MM.1S (cell line): ENCODE measurements at regions not wholly inside any gene's neighbourhood (a gene's known extent, or its start where the extent isn't known, plus 50 kb on each side); places are given as distances from the start of the nearest gene placed in this dataset.

Experiments used
- DNase-seq: peaks from one replicate; pipeline ENCODE4 v3.0.0-alpha.2; 2015
- H2AFZ ChIP-seq: fragments of 300-600 bp; sonication (generic); 2 replicates; pipeline ENCODE4 v1.6.0; 2016; ENCODE audit warnings: antibody characterized with exemption, low read length
- H3F3A ChIP-seq: fragments of 300-600 bp; sonication (generic); 2 replicates; pipeline ENCODE4 v1.6.1; 2016; ENCODE audit warnings: mild to moderate bottlenecking, antibody characterized with exemption, low read length, moderate library complexity, mixed read lengths; ENCODE audit not compliant: insufficient read depth
- H3K27ac ChIP-seq: fragments of 300-600 bp; sonication (generic); 2 replicates; pipeline ENCODE4 v1.5.1; 2016; ENCODE audit warnings: mild to moderate bottlenecking, low read length
- H3K27me3 ChIP-seq: fragments of 300-600 bp; sonication (generic); replicated peaks from 2 replicates; pipeline ENCODE4 v1.6.0; 2016; ENCODE audit warnings: low read length; ENCODE audit not compliant: insufficient read depth
- H3K36me3 ChIP-seq: fragments of 300-600 bp; sonication (generic); replicated peaks from 2 replicates; pipeline ENCODE4 v1.6.1; 2016; ENCODE audit warnings: mild to moderate bottlenecking, low read length, mixed read lengths; ENCODE audit not compliant: insufficient read depth
- H3K4me1 ChIP-seq: fragments of 300-600 bp; sonication (generic); 2 replicates; pipeline ENCODE4 v1.6.1; 2016; ENCODE audit warnings: low read length, mixed read lengths
- H3K4me2 ChIP-seq: fragments of 300-600 bp; sonication (generic); 2 replicates; pipeline ENCODE4 v1.6.0; 2016; ENCODE audit warnings: low read depth, low read length
- H3K4me3 ChIP-seq: fragments of 300-600 bp; sonication (generic); 2 replicates; pipeline ENCODE4 v1.5.1; 2016; ENCODE audit warnings: low read length, mixed read lengths
- H3K79me2 ChIP-seq: fragments of 300-600 bp; sonication (generic); 2 replicates; pipeline ENCODE4 v1.6.1; 2016; ENCODE audit warnings: mixed run types, low read length, mixed read lengths
- H3K9ac ChIP-seq: fragments of 300-600 bp; sonication (generic); 2 replicates; pipeline ENCODE4 v1.6.1; 2016; ENCODE audit warnings: low read length, mixed read lengths
- H3K9me2 ChIP-seq: fragments of 300-600 bp; sonication (generic); replicated peaks from 2 replicates; pipeline ENCODE4 v1.6.1; 2016; ENCODE audit warnings: mild to moderate bottlenecking, low read length, mixed read lengths; ENCODE audit not compliant: insufficient read depth
- H3K9me3 ChIP-seq: fragments of 300-600 bp; sonication (generic); replicated peaks from 2 replicates; pipeline ENCODE4 v1.6.1; 2016; ENCODE audit warnings: mild to moderate bottlenecking, low read length, mixed read lengths; ENCODE audit not compliant: insufficient read depth
- H4K20me1 ChIP-seq: fragments of 300-600 bp; sonication (generic); 2 replicates; pipeline ENCODE4 v1.6.1; 2016; ENCODE audit warnings: mild to moderate bottlenecking, low read length, moderate library complexity, mixed read lengths; ENCODE audit not compliant: insufficient read depth
- EZH2 ChIP-seq: fragments of 300-600 bp; sonication (generic); optimal IDR thresholded peaks from 2 replicates; pipeline ENCODE3; 2017; ENCODE audit warnings: low read depth, mild to moderate bottlenecking, antibody characterized with exemption, low read length, mixed read lengths
- EZH2phosphoT487 ChIP-seq: fragments of 300-600 bp; sonication (generic); IDR thresholded peaks from 2 replicates; pipeline ENCODE4 v1.6.1; 2018; ENCODE audit warnings: antibody characterized with exemption, low read length
- TF ChIP-seq, protein P1 (sequence below): fragments of 300-600 bp; sonication (generic); IDR thresholded peaks from 2 replicates; pipeline ENCODE4 v1.5.1; 2016; ENCODE audit warnings: antibody characterized with exemption, low read length, mixed read lengths

DNA sequence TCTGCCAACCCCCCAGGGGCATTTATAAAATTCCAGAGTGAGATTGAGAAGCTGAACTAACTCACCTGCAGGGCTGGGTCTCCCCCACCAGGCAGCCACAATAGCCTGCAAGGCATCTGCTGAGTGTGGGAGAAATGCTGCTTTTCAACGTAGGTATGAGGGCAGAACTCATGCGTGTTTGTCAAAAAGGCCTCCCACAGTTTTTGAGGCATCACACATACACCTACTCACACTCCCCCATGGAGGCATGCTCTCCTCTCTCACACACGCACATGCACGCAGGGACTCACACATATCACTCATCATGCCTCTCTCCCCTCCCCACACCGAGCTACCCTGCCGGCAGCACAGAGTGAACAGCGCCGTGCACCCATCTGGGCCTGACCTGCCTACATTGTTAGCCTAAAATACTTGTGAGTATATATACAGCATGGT is 390.5 kb downstream of the FGF9 start:
- no peak overlapping the region for H3K9ac ChIP-seq
- H3K9me2 ChIP-seq, result no peaks in the 10 kb centered on the region
- H3K9me3 ChIP-seq, result no peaks in the 10 kb centered on the region
- H3K27ac ChIP-seq, result no peak overlapping the region
- H3F3A ChIP-seq, result no peaks in the 10 kb centered on the region
- H3K36me3 ChIP-seq, result no peaks in the 10 kb centered on the region
- H3K79me2 ChIP-seq, result no peaks in the 10 kb centered on the region
- TF ChIP-seq EZH2 (no peak), EZH2phosphoT487 (no peak)
- TF ChIP-seq, protein P1, sequence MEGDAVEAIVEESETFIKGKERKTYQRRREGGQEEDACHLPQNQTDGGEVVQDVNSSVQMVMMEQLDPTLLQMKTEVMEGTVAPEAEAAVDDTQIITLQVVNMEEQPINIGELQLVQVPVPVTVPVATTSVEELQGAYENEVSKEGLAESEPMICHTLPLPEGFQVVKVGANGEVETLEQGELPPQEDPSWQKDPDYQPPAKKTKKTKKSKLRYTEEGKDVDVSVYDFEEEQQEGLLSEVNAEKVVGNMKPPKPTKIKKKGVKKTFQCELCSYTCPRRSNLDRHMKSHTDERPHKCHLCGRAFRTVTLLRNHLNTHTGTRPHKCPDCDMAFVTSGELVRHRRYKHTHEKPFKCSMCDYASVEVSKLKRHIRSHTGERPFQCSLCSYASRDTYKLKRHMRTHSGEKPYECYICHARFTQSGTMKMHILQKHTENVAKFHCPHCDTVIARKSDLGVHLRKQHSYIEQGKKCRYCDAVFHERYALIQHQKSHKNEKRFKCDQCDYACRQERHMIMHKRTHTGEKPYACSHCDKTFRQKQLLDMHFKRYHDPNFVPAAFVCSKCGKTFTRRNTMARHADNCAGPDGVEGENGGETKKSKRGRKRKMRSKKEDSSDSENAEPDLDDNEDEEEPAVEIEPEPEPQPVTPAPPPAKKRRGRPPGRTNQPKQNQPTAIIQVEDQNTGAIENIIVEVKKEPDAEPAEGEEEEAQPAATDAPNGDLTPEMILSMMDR, result no peak
- H3K4me1 ChIP-seq, result peaks cover 8% of the 10 kb centered on the region; the same call in 1 of the 2 replicates
- H3K4me3 ChIP-seq, result no peak overlapping the region
- H3K27me3 ChIP-seq, result no peaks in the 10 kb centered on the region
- DNase-seq, result no peak
- no peaks in the 10 kb centered on the region for H4K20me1 ChIP-seq
- no peak overlapping the region for H2AFZ ChIP-seq
- no peak overlapping the region for H3K4me2 ChIP-seq

DNA sequence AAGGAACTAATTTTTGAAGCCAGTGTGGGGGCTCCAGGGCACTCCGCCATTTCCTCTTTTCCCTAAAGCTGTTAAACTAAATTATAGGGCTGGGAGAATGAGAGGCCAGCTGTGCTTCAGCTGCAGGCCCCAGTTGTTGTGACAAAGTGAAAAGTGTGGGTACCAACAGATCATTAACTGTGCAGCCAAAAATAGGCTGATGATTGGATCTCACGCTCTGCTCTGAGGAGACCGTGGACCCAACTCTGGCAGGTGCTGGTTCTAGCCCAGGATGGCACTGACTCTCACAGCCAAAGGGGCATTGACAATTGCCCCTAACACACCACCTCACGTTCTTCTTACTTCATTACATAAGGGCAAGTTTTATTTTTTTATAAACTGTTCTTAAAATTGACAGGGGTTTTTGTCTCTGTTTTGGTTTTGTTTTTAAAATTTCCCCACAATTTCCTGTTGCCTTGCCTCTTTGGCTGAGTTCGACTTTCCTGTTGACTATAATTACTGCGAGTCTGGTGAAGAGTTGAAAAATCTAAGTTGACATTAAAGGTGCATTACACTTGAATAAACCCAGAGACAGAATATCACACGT is 391.0 kb downstream of the FGF9 start:
- H3F3A ChIP-seq, result no peaks in the 10 kb centered on the region
- peaks cover 8% of the 10 kb centered on the region; the same call in 1 of the 2 replicates for H3K4me1 ChIP-seq
- H4K20me1 ChIP-seq, result no peaks in the 10 kb centered on the region
- no peak overlapping the region for H3K27ac ChIP-seq
- H3K9ac ChIP-seq, result no peak overlapping the region
- peak; percentile 36 for DNase-seq
- H3K4me2 ChIP-seq, result peak overlapping the region; percentile 39; the same call in 1 of the 2 replicates
- H3K9me3 ChIP-seq, result no peaks in the 10 kb centered on the region
- no peak for TF ChIP-seq EZH2
- TF ChIP-seq, protein P1, result no peak
- TF ChIP-seq EZH2phosphoT487, result no peak
- H3K79me2 ChIP-seq, result no peaks in the 10 kb centered on the region
- H3K36me3 ChIP-seq, result no peaks in the 10 kb centered on the region
- H3K9me2 ChIP-seq, result no peaks in the 10 kb centered on the region
- no peak overlapping the region for H3K4me3 ChIP-seq
- peak overlapping the region; percentile 42; the same call in 1 of the 2 replicates for H2AFZ ChIP-seq
- H3K27me3 ChIP-seq, result no peaks in the 10 kb centered on the region

DNA sequence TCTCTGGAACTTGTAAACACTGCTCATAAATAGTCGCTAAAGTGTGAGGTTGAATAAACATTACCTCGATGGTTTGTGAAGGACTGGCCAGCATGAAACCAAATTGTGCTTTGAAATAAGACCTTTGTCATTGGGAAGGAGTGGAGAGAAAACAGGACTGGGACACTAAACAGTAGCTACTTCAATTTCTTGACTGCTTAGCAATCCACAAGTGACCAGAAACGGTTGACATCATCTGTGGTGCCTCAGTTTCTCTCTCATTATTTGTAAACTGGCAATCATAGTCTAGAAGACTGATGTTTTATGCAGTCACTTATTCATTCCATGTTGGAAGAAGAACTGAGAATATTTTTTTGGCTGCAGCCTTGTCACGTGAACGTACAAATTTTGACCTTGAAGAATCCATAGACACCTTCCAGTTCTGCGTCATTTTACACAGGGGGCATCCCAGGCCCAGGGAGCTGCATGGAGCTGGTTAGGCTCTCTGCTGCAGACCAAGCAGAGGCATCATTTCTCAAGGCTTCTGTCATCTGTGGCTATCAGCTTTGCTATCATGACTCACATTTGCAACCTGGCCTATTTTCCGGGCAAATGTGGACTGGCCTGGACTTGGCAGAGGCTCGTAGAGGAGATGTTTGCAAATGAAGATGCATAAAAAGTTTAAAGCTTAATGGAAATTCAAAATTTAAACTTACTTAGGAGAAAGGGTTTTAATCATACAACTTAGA is 391.8 kb downstream of the FGF9 start:
- Histone ChIP-seq H3K9me2 (no peaks in the 10 kb centered on the region), H3K27me3 (no peaks in the 10 kb centered on the region), H3K4me1 (peaks cover 8% of the 10 kb centered on the region; the same call in 1 of the 2 replicates), H3K9me3 (no peaks in the 10 kb centered on the region), H3F3A (no peaks in the 10 kb centered on the region), H3K36me3 (no peaks in the 10 kb centered on the region), H3K9ac (no peak overlapping the region), H4K20me1 (no peaks in the 10 kb centered on the region), H3K27ac (no peak overlapping the region), H3K4me2 (peak overlapping the region; percentile 39; the same call in 1 of the 2 replicates), H3K79me2 (no peaks in the 10 kb centered on the region), H3K4me3 (no peak overlapping the region), H2AFZ (no peak overlapping the region)
- no peak for TF ChIP-seq EZH2
- TF ChIP-seq, protein P1, result no peak
- no peak for TF ChIP-seq EZH2phosphoT487
- no peak for DNase-seq
